ENCODE measurements at regions not wholly inside any gene's neighbourhood (a gene's known extent, or its start where the extent isn't known, plus 50 kb on each side); places are given as distances from the start of the nearest gene placed in this dataset.
A peak's percentile ranks its signal among the peaks of the same experiment; 100 is the strongest.

DNA sequence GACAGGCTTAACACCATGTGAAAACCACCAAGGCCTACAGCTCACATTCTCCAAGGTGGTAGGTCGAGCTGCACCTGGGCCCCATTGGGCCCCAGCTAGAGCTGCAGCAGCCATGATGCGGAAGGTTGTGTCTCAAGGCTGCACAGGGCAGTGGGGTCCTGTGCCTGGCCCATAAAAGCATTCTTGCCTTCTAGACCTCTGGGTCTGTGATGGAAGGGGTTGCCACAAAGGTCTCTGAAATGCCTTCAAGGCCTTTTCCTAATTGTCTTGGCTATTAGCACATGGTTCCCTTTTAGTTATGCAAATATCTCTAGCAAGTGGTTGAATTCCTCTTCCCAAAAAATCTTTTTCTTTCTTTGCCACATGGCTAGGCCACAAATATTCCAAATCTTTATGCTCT is 52.5 kb upstream of the C11orf58 start:
- no peak for DNase-seq

DNA sequence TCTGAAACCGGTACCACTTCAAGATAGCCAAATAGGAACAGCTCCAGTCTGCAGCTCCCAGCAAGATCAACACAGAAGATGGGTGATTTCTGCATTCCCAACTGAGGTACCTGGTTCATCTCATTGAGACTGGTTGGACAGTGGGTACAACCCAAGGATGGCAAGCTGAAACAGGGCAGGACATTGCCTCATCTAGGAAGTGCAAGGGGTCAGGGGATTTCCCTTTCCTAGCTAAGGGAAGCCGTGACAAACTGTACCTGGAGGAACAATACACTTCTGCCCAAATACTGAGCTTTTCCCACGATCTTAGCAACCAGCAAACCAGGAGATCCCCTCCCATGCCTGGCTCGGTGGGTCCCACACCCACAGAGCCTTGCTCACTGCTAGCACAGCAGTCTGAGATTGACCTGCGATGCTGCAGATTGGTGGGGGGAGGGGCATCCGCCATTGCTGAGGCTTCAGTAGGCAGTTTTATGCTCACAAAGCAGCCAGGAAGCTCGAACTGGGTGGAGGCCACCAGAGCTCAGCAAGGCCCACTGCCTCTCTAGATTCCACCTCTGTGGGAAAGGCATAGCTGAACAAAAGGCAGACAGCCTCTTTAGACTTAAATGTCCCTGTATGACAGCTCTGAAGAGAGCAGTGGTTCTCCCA is 59.9 kb upstream of the C11orf58 start:
- DNase-seq, result no peak

DNA sequence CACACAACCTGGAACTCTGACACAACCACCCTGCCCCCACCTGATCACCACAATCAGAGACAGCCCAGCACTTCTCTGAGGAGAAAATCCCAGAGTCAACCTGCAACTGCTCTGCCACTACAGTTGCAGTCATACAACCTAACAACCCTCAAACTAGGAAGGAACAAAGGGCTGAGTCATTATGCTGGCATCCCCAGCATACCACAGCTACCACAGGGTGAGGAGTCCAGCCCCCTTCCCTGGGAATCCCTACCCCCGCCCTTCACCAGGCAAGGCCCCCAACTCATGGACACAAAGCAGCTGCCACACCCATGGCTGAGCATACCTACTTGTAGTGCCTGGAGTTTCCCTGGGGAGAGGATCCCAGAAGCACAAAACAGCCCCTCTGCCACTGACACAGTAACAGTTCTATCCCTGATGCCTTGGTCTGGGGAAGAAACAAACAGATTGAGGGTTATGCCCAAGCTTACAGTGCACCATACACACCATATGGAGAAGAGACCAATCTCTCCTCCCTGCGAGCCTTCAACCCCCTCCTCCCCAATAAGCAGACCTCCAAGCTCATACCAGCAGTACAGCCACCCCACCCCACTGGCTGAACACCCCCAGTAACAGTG is 68.5 kb upstream of the C11orf58 start:
- DNase-seq, result no peak

DNA sequence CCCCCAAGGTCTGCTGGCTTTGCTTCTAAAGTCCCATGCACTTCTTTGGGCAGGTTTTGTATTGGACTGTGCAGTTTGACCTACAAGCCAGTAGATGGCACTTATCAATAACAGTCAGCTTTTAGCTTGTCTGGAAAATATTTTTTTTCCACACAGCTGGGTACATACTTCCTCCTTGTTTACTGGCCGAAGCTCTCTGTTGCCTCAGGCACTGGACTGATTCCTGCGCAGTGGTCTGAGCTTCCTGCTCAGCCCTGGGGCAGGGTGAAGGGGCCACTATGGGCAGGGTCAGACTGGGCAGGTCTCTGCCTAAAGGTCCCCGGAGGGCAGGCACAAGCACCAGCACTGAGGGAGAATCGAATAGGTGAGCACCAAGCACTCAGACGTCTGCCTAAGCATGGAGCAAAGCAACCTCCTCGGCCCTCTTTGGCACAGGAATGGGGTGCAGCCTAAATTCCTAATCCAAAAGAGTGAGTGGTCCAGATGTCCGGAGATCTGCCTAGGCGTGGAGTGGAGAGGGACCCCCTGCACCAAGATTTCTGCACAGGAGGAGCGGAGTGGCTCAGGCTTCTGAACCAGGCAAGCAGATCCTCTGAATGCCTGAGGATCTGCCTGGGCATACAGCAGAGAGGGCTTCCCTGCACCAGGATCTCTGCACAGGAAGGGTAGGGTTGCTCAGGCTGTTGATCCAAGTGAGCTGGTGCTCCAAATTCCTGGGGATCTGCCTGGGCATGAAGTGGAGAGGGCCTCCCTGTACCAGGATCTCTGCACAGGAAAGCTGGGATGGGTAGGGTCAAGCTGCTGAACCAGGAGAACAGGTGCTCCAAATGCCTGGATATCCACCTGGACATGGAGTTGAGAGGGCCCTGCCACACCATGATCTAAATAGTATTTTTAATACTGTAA is 105.9 kb upstream of the C11orf58 start:
- no peak for DNase-seq

DNA sequence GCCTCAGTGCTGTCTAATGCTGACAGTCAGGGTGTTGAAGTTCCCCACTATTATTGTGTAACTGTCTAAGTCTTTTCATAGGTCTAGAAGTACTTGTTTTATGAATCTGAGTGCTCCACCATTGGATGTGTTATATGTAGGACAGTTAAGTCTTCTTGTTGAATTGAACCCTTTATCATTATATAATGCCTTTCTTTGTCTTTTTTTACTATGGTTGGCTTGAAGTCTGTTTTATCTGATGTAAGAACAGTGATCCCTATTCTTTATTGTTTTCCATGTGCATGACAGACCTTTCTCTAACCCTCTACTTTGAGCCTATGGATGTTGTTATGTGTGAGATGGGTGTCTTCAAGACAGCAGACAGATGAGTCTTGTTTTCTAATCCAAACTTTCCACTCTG is 107.8 kb upstream of the C11orf58 start:
- no peak for DNase-seq

DNA sequence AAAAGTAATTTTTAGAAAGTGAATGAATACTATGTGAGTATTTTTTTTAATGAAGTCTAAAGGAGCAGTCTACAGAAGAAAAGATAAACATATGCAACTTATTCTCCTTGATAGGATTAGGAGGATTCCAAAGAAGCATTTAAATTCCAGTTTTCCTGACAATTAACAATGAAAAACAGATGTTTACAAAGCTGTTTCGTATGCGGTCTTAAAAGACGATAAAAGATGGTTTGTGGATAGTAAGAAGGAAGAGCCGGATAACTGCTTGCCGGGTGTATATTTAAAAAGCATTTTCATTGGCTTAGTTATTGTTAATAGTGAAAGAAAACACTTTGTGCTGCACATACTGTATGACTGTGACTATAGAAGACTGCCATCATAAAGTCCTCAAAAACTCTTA is 120.0 kb upstream of the C11orf58 start:
- no peak for DNase-seq

DNA sequence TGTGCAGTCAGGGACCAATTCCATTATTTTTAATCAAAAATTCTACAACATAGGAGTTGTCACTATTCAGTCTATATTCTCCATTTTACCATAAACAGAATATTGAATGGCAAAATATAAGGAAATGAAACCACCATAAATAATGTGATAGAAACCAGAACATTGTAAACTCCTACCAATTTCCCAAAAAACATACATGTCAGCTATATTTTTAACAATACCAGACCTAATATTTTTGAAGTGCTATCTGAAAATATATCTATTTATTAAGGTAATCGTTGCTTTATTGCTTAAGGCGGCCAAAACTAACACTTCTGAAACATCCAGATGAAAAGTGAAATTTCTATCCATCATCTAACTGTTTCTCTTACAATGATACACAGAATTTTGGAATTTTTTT is 123.0 kb upstream of the C11orf58 start:
- no peak for DNase-seq

DNA sequence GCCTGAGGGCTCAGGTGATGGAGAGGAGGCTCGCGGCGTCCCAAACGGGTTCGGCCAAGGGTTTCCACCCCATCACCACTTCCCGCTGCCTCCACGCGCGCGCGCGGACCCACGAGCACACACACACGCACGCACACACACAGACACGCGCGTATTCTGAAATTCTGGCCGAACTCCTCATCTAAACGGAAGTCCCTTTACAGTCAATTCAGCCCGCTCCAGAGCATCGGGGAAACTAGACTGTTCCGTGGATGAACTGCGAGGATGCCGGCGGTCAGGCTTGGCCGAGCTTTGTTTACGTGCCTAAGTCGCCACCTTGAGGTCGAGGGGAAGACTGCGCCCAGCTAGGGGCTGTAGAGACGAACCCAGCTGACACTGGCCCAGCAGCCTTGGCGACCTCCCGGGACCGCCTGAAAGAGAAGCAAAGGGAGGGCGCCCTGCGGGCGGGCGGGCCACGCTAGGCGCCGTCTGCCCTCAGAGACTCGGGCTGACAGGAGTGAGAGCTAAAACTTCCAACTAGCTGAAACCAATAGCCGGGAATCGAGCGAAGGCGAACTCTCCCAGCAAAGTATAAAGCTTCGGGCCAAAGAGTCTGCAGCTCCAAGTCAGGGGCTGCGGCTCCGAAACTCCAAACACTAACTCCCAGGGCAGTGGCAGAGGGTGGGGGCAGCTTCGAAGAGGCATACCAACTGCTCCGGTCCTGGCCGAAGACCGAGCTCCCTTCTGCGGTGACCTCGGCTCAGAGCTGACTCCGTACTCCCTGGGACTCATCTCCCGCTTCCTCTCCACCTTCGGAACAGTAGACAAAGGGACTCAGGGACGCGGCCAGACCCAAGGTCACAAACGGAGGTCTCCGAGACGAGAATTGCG is 124.7 kb upstream of the C11orf58 start:
- DNase-seq, result peak; percentile 85

DNA sequence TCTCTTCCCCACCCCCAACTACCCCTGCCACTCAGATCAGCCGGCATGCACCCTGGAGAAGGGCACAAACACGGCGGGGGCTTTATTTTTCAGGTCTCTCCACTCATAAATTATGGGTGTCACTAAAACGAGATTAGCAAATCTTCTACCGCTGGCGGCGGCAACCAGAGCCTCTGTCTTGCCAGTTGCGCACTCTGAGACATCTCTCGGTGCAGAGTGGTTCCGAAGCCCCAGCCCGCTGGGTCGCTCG is 125.3 kb upstream of the C11orf58 start:
- no peak for DNase-seq

DNA sequence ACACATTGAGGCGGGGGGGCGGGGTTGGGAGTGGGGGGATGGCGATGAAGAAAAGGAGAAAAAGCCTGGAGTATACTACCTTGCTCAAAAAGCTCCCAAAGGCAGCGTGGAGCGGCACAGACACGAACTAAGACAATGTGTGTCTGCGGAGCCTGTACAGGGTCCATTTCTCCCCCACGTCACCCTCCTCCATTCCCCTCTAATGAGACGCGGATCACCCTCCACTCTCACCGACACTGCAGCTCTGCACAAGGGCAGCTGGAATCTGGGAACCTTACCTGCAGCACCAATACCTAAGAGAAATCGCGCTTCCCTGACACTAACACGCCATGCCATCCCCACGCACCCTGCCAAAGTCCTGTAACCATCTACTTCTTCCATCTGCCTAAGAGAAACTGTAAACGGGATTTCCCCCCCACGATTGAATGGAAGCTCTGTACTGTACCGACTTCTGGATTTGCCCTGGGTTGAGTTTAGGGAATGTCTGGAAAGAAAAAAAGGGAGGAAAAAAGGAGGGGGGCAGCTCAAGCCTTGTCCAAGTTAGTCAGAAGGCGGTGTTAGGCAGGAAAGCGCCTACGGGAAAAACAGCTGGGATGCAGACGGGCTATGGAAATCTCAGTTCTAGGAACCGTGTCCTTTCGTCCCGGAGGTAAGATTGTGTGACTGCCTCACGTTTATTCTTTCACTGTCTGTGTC is 125.7 kb upstream of the C11orf58 start:
- DNase-seq, result peak; percentile 78

DNA sequence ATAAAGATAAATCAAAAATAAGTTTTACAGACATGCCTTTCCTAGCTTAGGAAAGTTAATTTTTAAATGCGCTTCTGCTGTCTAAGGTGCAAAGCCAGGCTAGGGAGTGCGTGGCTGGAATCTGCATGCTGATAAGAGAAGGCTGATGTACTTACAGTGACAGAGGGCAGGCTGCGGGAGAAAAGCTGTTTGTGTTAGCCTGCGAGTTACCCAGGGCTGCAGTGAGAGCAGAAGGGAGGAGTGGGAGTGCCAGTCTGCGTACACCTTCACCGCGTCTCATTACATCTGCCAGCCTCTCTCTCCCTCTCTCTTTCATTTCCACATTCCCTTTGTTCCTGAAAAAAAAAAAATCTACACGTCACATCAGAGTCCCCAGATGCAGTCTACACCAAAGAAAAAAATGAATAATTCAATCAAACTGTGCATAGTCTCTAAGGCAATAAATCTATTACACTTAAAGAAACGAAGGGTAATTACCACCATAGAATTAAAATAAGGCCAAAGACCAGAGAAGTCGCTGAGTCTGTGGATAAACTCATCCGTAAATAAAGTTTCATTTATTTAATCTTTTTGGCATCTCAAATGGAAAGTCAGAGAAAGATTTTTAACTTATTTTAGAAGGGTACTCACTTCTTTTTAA is 126.4 kb upstream of the C11orf58 start:
- DNase-seq, result peak; percentile 80

DNA sequence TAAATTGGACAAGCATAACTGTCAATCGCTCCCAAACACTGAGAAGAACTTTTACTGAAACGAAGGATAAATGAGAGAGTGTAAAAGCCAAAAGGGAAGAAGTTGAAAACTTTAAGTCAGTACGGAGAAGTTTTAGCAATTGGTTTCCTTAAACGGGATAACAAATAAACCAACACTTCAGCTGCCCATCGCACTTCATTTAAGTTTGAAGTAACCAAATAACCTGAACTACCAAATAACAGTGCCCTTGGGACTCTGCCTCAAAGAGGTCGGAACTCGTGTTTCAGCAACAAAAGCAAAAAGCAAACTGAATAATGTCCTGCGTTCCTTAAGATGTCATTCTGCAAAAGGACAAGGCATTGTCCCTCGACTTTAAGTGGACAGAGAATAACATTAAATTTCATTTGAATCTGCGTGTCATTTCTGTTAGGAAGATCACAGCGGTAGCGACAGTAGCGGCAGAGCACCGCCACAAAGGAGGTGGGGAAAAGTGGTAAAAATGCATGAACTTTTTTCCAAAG is 127.0 kb upstream of the C11orf58 start:
- no peak for DNase-seq

DNA sequence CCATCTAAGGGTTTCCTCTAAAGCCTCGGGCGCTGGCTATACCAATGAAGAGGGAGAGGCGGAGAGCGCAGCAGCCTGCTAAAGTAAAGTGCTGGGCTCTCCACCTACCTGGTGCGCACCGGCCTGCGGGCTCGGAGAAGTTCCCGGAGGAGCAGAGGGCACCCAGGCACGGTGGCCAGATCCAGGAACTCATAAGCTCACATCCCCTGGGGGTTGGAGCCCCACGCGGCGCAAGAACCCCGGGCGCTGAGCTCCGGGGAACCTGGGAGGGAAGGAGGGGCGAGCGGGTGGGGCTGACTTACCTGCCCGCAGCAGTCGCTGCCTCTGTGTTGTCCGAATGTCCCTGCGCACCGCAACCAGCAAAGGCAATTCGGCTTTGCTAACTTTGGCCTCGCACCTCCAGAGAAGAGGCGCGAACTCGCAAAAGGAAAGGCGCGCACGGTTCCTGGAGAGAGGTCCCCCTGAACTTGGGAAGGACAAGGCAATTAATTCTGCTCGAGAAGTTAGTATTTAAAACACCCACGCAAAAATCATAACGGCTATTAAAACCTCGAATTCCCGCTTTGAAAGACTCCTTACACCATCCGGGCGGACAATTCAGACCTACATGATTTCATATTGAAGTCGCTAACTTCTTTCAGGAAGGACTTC is 127.6 kb upstream of the C11orf58 start:
- DNase-seq, result no peak

DNA sequence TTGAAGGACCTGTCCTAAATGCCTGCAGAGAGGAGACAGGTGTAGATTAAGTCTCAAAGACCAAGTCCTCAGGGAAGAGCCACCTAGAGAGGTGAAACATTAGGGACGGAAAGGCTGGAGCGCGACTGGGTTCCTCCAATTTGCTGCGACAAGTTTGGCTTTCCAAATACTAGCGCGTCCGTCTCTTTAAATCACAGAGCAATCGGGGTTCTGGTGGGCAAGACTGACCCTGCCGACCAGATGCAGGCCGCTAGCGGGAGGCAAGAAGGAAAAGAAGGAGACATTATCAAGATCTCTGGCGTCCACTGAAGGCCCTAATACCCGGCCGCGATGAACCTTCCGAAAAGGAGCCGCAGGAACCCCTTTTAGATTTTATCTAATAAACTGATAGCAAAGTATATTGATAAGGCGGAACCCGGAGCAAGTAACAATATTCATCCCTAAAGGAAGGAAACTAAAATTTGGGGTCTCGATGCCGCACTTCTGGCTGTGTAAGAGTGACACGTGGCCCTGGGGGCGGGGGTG is 128.2 kb upstream of the C11orf58 start:
- no peak for DNase-seq

DNA sequence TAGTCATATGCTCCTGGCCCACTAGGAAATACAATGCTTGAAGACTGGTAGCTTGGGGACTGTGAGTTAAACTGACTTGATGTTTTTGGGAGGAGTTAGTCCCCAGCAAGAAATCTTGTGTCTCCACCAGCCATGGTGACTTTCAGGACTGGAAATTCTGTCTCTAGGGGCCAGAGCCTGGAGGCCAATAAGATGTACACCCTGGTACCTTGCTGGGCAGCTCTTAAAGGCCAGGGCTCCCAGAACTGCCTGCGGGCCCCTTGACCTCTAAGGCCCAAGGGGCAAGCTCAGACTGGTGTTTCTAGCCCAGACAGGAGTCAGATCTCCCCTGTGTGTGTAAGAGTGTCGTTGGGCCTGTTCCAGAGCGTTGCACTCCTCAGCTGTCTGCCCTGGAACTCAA is 128.7 kb upstream of the C11orf58 start:
- no peak for DNase-seq

DNA sequence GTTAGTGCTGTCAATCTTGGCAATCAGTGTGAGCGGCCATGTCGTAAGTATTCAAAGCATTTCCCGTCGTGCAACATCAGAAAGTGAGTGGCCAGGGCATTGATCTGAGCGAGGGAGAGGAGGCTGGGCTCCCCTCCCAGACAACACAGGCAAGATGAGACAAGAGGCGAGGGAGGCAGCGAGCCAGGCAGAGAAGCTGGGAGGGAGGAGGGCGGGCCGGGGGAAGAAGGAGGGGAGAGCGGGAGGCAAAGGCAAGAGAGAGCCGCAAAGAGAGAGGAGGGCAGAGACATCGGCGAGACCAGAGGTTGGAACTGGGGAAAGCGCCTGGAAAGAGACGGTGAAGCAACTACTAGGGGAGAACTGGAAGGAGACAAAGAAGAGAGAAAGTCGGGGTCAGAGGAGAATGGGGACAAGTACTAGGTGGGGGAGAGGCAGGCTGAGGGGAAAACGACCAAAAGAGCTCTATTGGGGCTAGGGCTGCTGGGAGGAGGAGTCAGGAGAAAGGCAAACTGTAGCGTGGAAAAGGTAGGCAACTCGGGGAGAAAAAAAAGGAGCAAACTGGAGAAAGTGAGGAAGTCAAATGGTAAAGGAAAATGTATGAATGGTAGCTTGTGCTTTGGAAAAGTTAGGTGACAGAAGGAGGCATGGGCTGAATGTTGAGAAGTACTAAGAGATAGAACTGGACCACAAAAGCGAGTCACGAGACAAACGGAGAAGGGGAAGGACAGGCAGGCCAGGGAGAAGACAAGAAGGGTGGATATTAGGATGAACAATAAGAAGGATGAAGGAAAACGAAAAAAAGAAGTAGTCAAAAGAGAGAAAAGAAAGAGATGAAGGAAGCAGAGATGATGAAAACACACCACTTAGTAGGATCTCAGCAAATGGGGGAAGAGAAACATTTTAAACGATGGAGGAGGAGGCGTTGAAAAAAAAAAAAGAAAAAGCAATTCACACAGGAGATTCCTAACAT is 130.5 kb upstream of the C11orf58 start:
- DNase-seq, result peak; percentile 88

DNA sequence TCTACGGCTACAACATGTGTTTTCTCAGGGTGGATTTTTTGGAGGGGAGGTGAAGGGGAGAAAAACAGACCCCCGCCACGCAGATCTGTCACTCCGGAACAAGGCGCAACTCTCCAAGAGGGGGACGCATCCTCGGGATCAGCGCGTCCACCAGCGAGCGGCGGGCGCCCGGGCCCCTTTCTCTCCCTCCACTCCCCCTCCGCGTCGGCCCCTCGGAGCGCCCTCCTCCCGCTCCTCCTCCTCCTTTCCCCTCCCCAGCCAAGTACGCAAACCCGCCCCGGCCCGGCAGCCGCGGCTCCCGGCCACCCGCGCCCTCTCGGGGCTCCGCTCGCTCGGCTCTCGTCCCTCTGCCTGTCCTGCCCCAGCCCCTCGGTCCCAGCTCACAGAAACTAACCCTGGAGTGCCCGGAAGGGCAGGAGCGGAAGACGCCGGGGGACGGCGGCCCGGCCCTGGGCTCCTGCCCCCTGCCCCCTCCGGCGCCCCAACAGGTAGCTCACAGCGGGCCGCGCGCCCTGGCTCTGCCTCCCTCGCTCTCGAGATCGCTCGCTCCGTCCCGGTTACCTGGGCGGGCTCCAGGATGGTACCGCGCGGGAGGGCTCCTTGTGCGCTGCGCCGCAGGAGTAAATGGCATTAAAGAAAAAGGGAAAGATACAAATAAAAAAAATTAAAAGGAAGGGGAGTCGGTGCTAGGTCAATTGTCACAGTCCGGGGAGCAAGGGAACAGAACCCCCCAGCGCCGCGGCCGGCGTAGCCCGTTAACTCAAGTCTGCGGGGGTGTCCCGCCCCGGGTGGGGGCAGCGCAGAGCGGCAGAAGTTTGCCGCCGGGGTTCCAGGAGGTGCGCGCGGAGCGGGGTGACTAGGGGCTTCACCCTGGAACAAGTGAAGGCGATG is 131.4 kb upstream of the C11orf58 start:
- peak; percentile 75 for DNase-seq

DNA sequence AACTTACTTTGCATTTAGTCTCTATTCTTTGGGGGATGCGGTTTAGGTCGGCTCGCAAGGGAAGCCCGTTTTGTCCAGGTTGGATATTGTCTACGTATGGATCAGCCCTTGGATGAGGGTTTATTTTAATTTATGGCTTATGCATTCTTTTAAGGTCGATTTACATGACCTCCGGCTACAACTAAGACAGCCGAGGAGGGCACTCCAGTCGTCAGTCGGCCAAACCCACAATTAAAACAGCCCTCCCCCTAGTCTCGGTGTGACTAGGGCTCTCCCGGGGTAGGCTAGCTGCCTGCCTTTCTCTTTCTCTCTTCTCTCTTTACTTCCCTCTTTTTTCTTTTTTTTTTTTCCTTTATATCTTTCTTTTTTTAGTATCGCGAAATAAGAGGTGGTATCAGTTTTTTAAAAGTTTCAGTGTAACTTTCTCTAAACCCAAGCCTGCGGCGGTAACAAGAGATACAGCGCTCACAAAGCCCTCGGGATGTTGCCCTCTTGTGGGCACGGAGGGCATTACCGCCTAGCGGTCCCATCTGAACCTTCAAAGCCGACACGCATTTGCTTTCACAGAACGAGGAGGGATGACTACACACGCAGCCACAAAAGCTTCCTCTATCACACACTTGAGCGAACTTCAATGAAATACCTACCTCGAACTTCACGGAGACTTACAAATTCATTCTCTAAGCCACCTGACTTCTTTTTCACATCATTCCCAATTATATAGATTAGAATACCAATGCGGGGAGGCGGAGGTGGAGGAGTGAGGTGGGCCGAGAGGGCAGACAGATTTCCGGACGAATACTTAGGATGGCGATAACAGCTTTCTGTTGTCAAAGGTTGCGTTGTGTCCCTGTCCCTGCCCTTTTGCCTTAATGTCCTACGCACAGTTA is 132.3 kb upstream of the C11orf58 start:
- DNase-seq, result peak; percentile 95
